Adrenal gland (tissue), 9 donors: ENCODE measurements at regions not wholly inside any gene's neighbourhood (a gene's known extent, or its start where the extent isn't known, plus 50 kb on each side); places are given as distances from the start of the nearest gene placed in this dataset.
"Not testable (repeated sequence)": the region's sequence is repeated elsewhere in the genome, so short reads cannot be mapped to it uniquely, and the experiment has no call there.

ENCODE experiments used
- DNase-seq, 7 donors: peaks; one replicate each; pipeline ENCODE4 v3.0.0-alpha.2; 2019 to 2020
- H3K27ac ChIP-seq, 5 donors: fragments of 200-600 bp; sonication (generic) in 4 of 5; 1 replicate in 3 of 5; 2 replicates in 2 of 5; pipeline versions ENCODE4 v1.5.1 to v1.8.0; 2016 to 2020; ENCODE audit warnings: mild to moderate bottlenecking in 1 of 5
- H3K27me3 ChIP-seq: fragments of 200-600 bp; 2 replicates; pipeline ENCODE4 v1.8.0; 2021
- H3K36me3 ChIP-seq, 2 donors: fragments of 200-600 bp; replicated peaks in 1 of 2; 1 replicate in 1 of 2; 2 replicates in 1 of 2; pipeline versions ENCODE4 v1.5.1 to v1.8.0; 2018 to 2022
- H3K4me1 ChIP-seq, 2 donors: fragments of 200-600 bp; replicated peaks in 1 of 2; 1 replicate in 1 of 2; 2 replicates in 1 of 2; pipeline versions ENCODE4 v1.5.1 to v1.8.0; 2018 to 2021
- H3K4me3 ChIP-seq, 4 donors: fragments of 200-600 bp; sonication (generic) in 3 of 4; one replicate each; pipeline ENCODE4 v1.5.1; 2016 to 2018
- H3K9me3 ChIP-seq, 3 donors: fragments of 200-600 bp; sonication (generic) in 1 of 3; replicated peaks in 1 of 3; 1 replicate in 2 of 3; 2 replicates in 1 of 3; pipeline versions ENCODE4 v1.5.1 to v1.8.0; 2016 to 2021
- POLR2A ChIP-seq, 2 donors: fragments of 450-650 bp; IDR thresholded peaks; one replicate each; pipeline ENCODE4 v1.6.1; 2017; ENCODE audit warnings: antibody characterized with exemption in 2 of 2, mild to moderate bottlenecking in 2 of 2, moderate library complexity in 1 of 2
- WGBS, 4 donors: extraction: QIAGEN DNeasy Blood & Tissue Kit in 2 of 4; methylation state at CpG; one replicate each; pipeline versions ENCODE4 v1.1.5 to v1.1.7; 2013 to 2017; 5-methylcytosine and 5-hydroxymethylcytosine counted together
- intact Hi-C, 2 donors: fragments of 100-400 bp; cut with DNase I; formaldehyde crosslinking; loops; one replicate each; pipeline versions ENCODE4 v1.14.1 to v1.15.0; 2022 to 2023
- TF ChIP-seq, protein P1 (sequence below), 6 experiments: fragments of 450-650 bp in 4 of 6; fragments of 200-600 bp in 2 of 6; sonication (generic) in 1 of 6; IDR thresholded peaks; 1 replicate in 5 of 6; 2 replicates in 1 of 6; pipeline versions ENCODE4 v1.5.1 to v1.8.0; 2016 to 2021; ENCODE audit warnings: antibody characterized with exemption in 6 of 6, mild to moderate bottlenecking in 2 of 6, moderate library complexity in 1 of 6
- donor health status: healthy with polysubstance abuse.
- donor health status: Bipolar disorder and iron deficiency.
- donor health status: DM: yes; HTN: yes; CAD: no.
- donor health status: DM: no; HTN: no; CAD: no.
- donor health status: DM: no; HTN: no; CAD: no.

GRCh38 chr2:238618494-238619283 is 192.0 kb downstream of the ASB1 start:
- H3K9me3 ChIP-seq, H3K27me3 ChIP-seq, H3K4me1 ChIP-seq, intact Hi-C loops, H3K27ac ChIP-seq, H3K36me3 ChIP-seq, H3K4me3 ChIP-seq, DNase-seq: not testable (repeated sequence)
- TF ChIP-seq, protein P1, sequence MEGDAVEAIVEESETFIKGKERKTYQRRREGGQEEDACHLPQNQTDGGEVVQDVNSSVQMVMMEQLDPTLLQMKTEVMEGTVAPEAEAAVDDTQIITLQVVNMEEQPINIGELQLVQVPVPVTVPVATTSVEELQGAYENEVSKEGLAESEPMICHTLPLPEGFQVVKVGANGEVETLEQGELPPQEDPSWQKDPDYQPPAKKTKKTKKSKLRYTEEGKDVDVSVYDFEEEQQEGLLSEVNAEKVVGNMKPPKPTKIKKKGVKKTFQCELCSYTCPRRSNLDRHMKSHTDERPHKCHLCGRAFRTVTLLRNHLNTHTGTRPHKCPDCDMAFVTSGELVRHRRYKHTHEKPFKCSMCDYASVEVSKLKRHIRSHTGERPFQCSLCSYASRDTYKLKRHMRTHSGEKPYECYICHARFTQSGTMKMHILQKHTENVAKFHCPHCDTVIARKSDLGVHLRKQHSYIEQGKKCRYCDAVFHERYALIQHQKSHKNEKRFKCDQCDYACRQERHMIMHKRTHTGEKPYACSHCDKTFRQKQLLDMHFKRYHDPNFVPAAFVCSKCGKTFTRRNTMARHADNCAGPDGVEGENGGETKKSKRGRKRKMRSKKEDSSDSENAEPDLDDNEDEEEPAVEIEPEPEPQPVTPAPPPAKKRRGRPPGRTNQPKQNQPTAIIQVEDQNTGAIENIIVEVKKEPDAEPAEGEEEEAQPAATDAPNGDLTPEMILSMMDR (IDR thresholded peaks at IDR 0.05): peak in 3 of 6 experiments; percentile 3 to 23 (median 20)
- 79 to 85% (median 81%) methylated on average over 2 of the region's 2 CpGs for WGBS, 4 donors

GRCh38 chr2:238627899-238628298 is 201.2 kb downstream of the ASB1 start:
- H3K27ac ChIP-seq: no peak overlapping the region
- no peaks in the 10 kb centered on the region for H3K36me3 ChIP-seq
- WGBS, 4 donors: 69 to 82% (median 75%) methylated on average over 2 to 3 of the region's 3 CpGs
- TF ChIP-seq, protein P1 (IDR thresholded peaks at IDR 0.05): no peak
- no peak for TF ChIP-seq POLR2A (IDR thresholded peaks at IDR 0.05)
- intact Hi-C loops: no loop called here
- no peak for DNase-seq
- H3K27me3 ChIP-seq: no peaks in the 10 kb centered on the region
- H3K9me3 ChIP-seq: no peaks in the 10 kb centered on the region
- no peak overlapping the region for H3K4me3 ChIP-seq
- H3K4me1 ChIP-seq: no peaks in the 10 kb centered on the region

DNA sequence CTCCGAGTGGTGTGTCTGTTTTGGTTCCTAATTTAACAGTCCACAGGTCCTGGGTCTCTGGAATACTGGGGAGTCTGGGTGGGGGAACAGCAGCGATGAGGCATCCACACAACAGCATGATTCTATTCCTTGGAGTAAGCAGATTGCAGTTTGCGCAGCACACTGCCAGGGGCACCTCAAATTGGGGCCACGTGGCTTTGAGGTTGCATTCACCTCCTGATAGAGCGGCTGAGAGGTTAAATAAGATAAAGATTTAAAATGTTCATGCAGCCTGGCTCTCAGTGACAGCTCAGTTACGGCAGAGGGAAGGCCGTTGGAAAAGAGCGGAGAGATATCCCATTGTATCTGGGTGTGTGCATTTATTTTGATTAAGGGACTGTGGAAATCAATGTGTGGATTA is 202.3 kb downstream of the ASB1 start:
- TF ChIP-seq, protein P1 (IDR thresholded peaks at IDR 0.05): no peak
- no peak for TF ChIP-seq POLR2A (IDR thresholded peaks at IDR 0.05)
- no peak for DNase-seq
- Histone ChIP-seq H3K36me3 (no peaks in the 10 kb centered on the region), H3K4me1 (no peaks in the 10 kb centered on the region), H3K9me3 (no peaks in the 10 kb centered on the region), H3K27me3 (no peaks in the 10 kb centered on the region), H3K27ac (no peak overlapping the region), H3K4me3 (no peak overlapping the region)
- WGBS, 4 donors: 81 to 88% (median 84%) methylated on average over 8 of the region's 8 CpGs
- intact Hi-C loops: no loop called here

DNA sequence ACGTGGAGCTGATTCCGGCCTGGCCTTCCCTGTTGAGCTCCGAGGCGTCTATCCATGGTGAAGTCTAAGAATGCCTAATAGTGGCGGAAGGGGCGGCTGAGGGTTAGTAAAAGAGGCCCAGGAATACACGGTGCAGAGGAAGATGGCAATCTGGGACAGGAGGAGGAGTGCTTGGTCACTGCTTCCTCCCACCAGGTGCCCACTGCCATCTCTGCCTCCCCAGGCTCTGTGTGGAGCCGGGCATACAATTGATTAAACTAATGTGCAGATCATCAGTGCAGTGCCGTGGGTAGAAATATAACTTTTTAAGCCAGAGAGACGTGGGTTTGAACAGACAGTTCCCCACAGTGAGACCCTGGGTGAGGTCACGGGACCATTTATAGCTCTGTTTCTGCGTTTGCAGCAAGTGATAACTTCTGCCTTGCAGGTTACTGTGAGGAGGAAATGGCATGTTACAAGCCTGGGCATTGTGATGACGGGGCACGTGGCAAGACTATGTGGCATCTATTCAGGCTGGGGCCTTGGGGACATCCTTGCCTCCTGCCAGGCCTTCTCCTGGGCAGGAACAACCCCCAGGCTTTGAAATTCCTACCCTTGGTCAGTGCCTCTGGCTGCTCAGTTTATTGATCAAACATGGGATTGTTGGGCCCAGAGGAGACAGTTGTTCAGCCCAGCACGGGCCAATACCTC is 204.9 kb downstream of the ASB1 start:
- Histone ChIP-seq H3K27ac (no peak overlapping the region), H3K27me3 (no peaks in the 10 kb centered on the region), H3K9me3 (no peaks in the 10 kb centered on the region), H3K36me3 (no peaks in the 10 kb centered on the region), H3K4me1 (no peaks in the 10 kb centered on the region), H3K4me3 (no peak overlapping the region)
- 86 to 93% (median 87%) methylated on average over 15 of the region's 15 CpGs for WGBS, 4 donors
- no peak for DNase-seq
- intact Hi-C loops: no loop called here
- TF ChIP-seq, protein P1 (IDR thresholded peaks at IDR 0.05): no peak
- TF ChIP-seq POLR2A (IDR thresholded peaks at IDR 0.05): no peak
